ENCODE measurements at regions not wholly inside any gene's neighbourhood (a gene's known extent, or its start where the extent isn't known, plus 50 kb on each side); places are given as distances from the start of the nearest gene placed in this dataset.
A peak's percentile ranks its signal among the peaks of the same experiment; 100 is the strongest.

- Histone ChIP-seq H2AK5ac (ENCODE audit: insufficient read length, low read length) (no peak overlapping the region), H3K56ac (ENCODE audit: insufficient read length, low read depth, low read length) (no peak overlapping the region), H2BK15ac (ENCODE audit: low read depth, low read length) (no peak overlapping the region), H3K79me1 (ENCODE audit: insufficient read depth, low read depth, low read length, poor library complexity, severe bottlenecking) (no peaks in the 10 kb centered on the region), H2BK12ac (ENCODE audit: insufficient read length, low read depth, low read length) (no peak overlapping the region), H3K27me3 (ENCODE audit: insufficient read depth, low read length) (no peaks in the 10 kb centered on the region), H3K27ac (ENCODE audit: insufficient read length, low read depth, low read length) (no peak overlapping the region), H3K23me2 (ENCODE audit: insufficient read length, low read depth, low read length, poor library complexity, severe bottlenecking) (no peaks in the 10 kb centered on the region), H4K8ac (replicated peaks; ENCODE audit: insufficient read length, low read depth, low read length) (no peak overlapping the region), H4K5ac (ENCODE audit: insufficient read length, low read depth, low read length) (no peak overlapping the region), H2BK20ac (ENCODE audit: low read depth, low read length, poor library complexity, severe bottlenecking) (no peak overlapping the region), H3K23ac (ENCODE audit: insufficient read length, low read depth, low read length) (no peak overlapping the region), H4K20me1 (ENCODE audit: control insufficient read depth, insufficient read depth, insufficient read length) (no peaks in the 10 kb centered on the region), H3K9me3 (ENCODE audit: control insufficient read depth, low read depth, low read length) (no peaks in the 10 kb centered on the region), H3K18ac (ENCODE audit: insufficient read length, low read depth, low read length) (no peak overlapping the region), H3K4me2 (ENCODE audit: insufficient read depth, insufficient read length, low read length) (no peak overlapping the region), H3K9ac (ENCODE audit: extremely low read depth, insufficient read length, low read length) (no peak overlapping the region), H3K4me1 (ENCODE audit: insufficient read depth, low read length) (peaks cover 4% of the 10 kb centered on the region; the same call in 1 of the 2 replicates), H2BK5ac (ENCODE audit: insufficient read length, low read length) (no peak overlapping the region), H3K79me2 (ENCODE audit: insufficient read depth, low read length) (no peaks in the 10 kb centered on the region), H2BK120ac (ENCODE audit: low read depth, low read length, poor library complexity, severe bottlenecking) (no peak overlapping the region), H3K14ac (ENCODE audit: insufficient read depth, low read length) (no peak overlapping the region), H4K91ac (ENCODE audit: insufficient read length, low read depth, low read length) (no peak overlapping the region), H2AFZ (ENCODE audit: low read length) (no peak overlapping the region), H3K4ac (ENCODE audit: low read depth, low read length) (no peak overlapping the region), H3T11ph (ENCODE audit: low read length) (no peak overlapping the region)
- Mint-ChIP-seq H3K9me3 (no peaks in the 10 kb centered on the region; a peak in 1 of 5 replicates), H3K36me3 (ENCODE audit: insufficient read depth in 1 of 3, low read depth in 3 of 3) (no peaks in the 10 kb centered on the region), H3K27ac (peak overlapping the region in 1 of 3 experiments; percentile 49; a peak in 1 of 7 replicates), H3K4me3 (no peak overlapping the region; a peak in 1 of 5 replicates), H3K27me3 (ENCODE audit: low read depth) (peaks cover 4% of the 10 kb centered on the region; the same call in 1 of the 2 replicates), H3K4me1 (peaks cover 21 to 25% of the 10 kb centered on the region in 2 experiments)
- TF ChIP-seq CTCF (conservative IDR thresholded peaks at IDR 0.05), result no peak
- WGBS (ENCODE audit: extremely low coverage, insufficient read length, low lambda C conversion rate), result no CpG with 5 or more reads among the region's 16 CpGs
- DNase-seq, result no peak
Observed at GRCh38 chr6:6734479-6735465, 146.3 kb downstream of the LY86 start.
